ENCODE measurements at regions not wholly inside any gene's neighbourhood (a gene's known extent, or its start where the extent isn't known, plus 50 kb on each side); places are given as distances from the start of the nearest gene placed in this dataset.

DNA sequence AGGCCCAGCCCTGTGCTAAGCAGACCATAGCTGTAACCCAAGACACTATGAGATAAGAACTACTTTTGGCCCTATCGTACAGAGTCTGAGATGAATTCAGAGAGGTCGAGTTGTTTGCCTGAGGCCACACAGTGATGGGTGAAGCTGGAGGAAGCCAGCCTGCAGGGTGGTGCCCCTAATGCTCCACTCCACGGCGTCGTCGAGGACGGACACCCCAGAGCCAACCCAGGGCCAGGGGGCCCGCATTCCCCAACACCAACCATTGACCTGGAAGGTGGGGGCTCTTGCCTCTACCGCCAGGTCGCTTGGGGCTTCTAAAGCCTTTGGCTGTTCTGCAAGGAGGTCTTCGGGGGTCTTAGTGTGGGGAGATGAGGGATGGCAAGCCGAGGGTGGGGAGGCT, 84.1 kb downstream of the IRF8 start:
- Mint-ChIP-seq H3K9me3 (ENCODE audit: unreplicated experiment) (no peaks in the 10 kb centered on the region), H3K4me1 (ENCODE audit: unreplicated experiment) (no peaks in the 10 kb centered on the region), H3K36me3 (ENCODE audit: unreplicated experiment) (no peaks in the 10 kb centered on the region), H3K4me3 (ENCODE audit: unreplicated experiment) (no peak overlapping the region), H3K27ac (ENCODE audit: unreplicated experiment) (no peak overlapping the region), H3K27me3 (ENCODE audit: unreplicated experiment) (peaks cover 28% of the 10 kb centered on the region)
- TF ChIP-seq, protein P1, sequence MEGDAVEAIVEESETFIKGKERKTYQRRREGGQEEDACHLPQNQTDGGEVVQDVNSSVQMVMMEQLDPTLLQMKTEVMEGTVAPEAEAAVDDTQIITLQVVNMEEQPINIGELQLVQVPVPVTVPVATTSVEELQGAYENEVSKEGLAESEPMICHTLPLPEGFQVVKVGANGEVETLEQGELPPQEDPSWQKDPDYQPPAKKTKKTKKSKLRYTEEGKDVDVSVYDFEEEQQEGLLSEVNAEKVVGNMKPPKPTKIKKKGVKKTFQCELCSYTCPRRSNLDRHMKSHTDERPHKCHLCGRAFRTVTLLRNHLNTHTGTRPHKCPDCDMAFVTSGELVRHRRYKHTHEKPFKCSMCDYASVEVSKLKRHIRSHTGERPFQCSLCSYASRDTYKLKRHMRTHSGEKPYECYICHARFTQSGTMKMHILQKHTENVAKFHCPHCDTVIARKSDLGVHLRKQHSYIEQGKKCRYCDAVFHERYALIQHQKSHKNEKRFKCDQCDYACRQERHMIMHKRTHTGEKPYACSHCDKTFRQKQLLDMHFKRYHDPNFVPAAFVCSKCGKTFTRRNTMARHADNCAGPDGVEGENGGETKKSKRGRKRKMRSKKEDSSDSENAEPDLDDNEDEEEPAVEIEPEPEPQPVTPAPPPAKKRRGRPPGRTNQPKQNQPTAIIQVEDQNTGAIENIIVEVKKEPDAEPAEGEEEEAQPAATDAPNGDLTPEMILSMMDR (IDR thresholded peaks at IDR 0.05), result no peak
- no peak for DNase-seq (ENCODE audit: extremely low spot score, unreplicated experiment)

DNA sequence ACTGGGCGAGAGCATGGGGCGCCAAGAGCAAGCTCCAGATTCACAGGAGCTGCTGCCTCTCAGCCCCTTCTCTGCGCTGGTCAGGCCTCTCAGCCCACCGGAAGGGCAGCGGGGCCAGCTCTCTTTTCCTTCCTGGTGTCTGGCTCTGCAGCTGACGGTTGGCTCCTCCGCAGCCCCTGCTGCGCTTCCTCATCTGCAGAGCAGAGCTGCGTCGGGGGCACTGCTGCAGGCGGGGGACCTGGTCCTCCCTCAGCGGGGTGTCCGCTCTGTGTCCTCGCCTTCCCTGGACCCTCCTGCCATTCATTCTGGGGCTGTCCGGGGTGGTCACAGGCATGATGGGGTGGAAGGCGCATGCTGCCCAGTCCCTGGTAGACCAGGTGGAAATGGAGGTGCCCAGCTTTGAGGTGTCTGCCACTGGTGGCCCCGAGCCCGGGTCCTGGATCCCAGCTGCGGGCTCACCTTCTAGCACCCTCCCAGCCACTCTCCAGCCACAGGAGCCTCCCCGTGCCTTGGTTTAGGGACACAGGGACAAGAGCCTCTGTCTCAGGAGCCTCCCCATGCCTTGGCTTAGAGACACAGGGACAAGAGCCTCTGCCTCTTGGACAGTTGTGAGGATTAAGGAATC, 84.8 kb downstream of the IRF8 start:
- no peak overlapping the region for H3K4me3 Mint-ChIP-seq (ENCODE audit: unreplicated experiment)
- no peaks in the 10 kb centered on the region for H3K36me3 Mint-ChIP-seq (ENCODE audit: unreplicated experiment)
- H3K27me3 Mint-ChIP-seq (ENCODE audit: unreplicated experiment), result peaks cover 32% of the 10 kb centered on the region
- TF ChIP-seq, protein P1 (IDR thresholded peaks at IDR 0.05), result no peak
- no peak for DNase-seq (ENCODE audit: extremely low spot score, unreplicated experiment)
- no peaks in the 10 kb centered on the region for H3K9me3 Mint-ChIP-seq (ENCODE audit: unreplicated experiment)
- H3K27ac Mint-ChIP-seq (ENCODE audit: unreplicated experiment), result no peak overlapping the region
- H3K4me1 Mint-ChIP-seq (ENCODE audit: unreplicated experiment), result no peaks in the 10 kb centered on the region

DNA sequence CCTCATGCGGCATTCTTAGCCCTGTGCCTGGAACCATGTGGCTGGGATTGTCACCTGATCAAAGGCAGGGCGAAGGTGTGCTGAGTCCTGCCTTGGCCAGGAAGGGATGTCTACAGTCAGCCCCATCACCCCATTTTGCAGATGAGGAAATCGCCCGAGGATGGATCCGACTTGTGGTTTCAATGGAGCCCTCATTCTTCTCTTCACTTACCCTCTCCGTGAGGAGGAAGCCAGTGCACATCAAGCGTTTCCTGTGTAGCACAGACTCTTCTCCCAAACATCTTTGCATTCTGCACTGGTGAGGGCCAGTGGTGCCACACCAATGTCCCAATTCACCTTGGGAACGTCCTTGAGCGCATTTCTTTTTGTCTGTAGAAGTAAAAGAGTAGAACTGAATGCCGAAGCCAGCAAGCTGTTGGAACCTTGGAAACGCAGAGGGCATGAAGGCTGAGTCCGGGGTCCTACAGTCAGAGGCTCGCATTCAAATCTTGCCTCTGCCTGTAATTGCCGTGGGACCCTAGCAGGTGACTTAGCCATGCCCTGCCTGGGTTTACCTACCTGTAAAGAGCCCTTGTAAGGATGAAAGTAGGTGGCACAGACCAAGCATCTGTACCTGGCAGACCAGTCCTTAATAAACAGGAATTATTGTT, 85.4 kb downstream of the IRF8 start:
- Mint-ChIP-seq H3K4me1 (ENCODE audit: unreplicated experiment) (no peaks in the 10 kb centered on the region), H3K36me3 (ENCODE audit: unreplicated experiment) (no peaks in the 10 kb centered on the region), H3K27me3 (ENCODE audit: unreplicated experiment) (peaks cover 35% of the 10 kb centered on the region), H3K9me3 (ENCODE audit: unreplicated experiment) (no peaks in the 10 kb centered on the region), H3K27ac (ENCODE audit: unreplicated experiment) (no peak overlapping the region), H3K4me3 (ENCODE audit: unreplicated experiment) (no peak overlapping the region)
- TF ChIP-seq, protein P1 (IDR thresholded peaks at IDR 0.05), result no peak
- DNase-seq (ENCODE audit: extremely low spot score, unreplicated experiment), result no peak

DNA sequence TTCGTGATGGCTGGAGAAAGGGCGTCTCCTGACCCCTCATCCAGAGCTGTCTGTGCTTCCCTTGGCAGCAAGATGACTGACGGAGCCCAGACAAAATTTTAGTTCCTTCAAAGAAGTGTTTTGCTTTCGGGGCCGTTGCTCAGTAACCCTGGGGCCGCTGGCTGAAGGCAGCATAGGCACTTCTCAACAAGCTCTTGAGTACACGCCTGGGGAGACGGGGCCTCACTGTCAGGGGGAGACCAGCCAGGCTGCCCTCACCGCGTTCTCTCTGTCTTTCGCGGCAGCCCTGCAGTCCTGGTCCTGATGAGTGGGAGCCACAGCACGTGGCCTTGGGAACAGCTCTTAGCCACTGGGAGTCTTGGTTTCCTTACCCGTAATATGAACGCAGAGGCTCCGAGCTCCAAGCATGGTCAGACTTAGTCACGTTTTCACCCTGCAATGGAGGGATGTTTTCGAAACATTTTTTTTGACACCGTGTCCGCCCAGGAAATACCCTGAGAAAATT, 86.0 kb downstream of the IRF8 start:
- Mint-ChIP-seq H3K27ac (ENCODE audit: unreplicated experiment) (no peak overlapping the region), H3K27me3 (ENCODE audit: unreplicated experiment) (peaks cover 35% of the 10 kb centered on the region), H3K36me3 (ENCODE audit: unreplicated experiment) (no peaks in the 10 kb centered on the region), H3K4me1 (ENCODE audit: unreplicated experiment) (no peaks in the 10 kb centered on the region), H3K9me3 (ENCODE audit: unreplicated experiment) (no peaks in the 10 kb centered on the region), H3K4me3 (ENCODE audit: unreplicated experiment) (no peak overlapping the region)
- TF ChIP-seq, protein P1 (IDR thresholded peaks at IDR 0.05), result no peak
- no peak for DNase-seq (ENCODE audit: extremely low spot score, unreplicated experiment)

DNA sequence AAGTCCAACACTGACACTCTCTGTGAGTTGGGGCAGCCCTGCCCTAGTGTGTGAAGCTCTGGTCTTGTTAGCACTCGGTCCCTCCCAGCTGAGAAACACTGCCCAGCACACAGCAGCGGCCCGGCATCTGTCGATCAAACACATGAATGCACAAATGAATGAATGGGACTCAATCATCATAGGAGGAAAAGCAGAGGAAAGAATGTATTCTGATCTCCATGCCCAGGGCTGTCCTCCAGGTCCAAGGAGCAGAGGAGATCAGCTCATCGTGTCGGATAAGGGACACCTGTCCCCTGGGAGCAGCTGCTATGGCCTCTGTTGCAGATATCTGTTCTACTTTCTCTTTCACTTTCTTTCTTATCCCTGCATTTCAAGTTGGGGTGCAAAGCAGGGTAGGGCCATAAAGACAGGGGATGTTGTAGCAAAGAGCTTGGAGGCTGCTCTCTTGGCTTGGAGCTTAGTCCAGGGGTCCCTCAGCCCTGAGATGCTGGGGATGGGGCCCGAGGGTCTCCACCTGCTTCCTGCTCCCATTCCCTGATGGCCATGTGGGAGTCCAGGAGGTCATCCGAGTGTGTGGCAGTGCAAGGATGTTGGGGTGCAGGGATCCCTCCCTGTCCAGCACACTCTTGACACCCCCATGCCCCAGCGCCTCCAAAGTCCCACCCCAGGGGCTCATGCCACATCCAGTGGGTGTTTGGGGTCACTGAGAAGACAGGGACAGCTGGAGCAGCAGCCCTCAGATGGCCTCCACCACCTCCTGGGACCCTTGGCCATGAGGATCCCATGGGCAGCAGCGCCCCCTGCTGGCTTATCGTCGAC, 88.2 kb downstream of the IRF8 start:
- no peaks in the 10 kb centered on the region for H3K4me1 Mint-ChIP-seq (ENCODE audit: unreplicated experiment)
- no peaks in the 10 kb centered on the region for H3K9me3 Mint-ChIP-seq (ENCODE audit: unreplicated experiment)
- no peak overlapping the region for H3K4me3 Mint-ChIP-seq (ENCODE audit: unreplicated experiment)
- DNase-seq (ENCODE audit: extremely low spot score, unreplicated experiment), result no peak
- TF ChIP-seq, protein P1 (IDR thresholded peaks at IDR 0.05), result peak; percentile 24
- peaks cover 38% of the 10 kb centered on the region for H3K27me3 Mint-ChIP-seq (ENCODE audit: unreplicated experiment)
- H3K27ac Mint-ChIP-seq (ENCODE audit: unreplicated experiment), result no peak overlapping the region
- H3K36me3 Mint-ChIP-seq (ENCODE audit: unreplicated experiment), result no peaks in the 10 kb centered on the region
